GM23338 (cell line): ENCODE measurements at regions not wholly inside any gene's neighbourhood (a gene's known extent, or its start where the extent isn't known, plus 50 kb on each side); places are given as distances from the start of the nearest gene placed in this dataset.

Experiments used
- CREB1 ChIP-seq: fragments of 250-450 bp; sonication (Bioruptor Pico); IDR thresholded peaks from 2 replicates; pipeline ENCODE4 v1.5.0; 2020; ENCODE audit warnings: low read depth, mild to moderate bottlenecking, moderate library complexity
- CTCF ChIP-seq, 2 experiments: fragments of 200-600 bp in 1 of 2; sonication (generic) in 1 of 2; conservative IDR thresholded peaks; 2 replicates each; pipeline versions ENCODE4 v1.5.1 to v1.6.1; 2016 to 2017; ENCODE audit warnings: antibody characterized with exemption in 2 of 2, low read depth in 2 of 2, mild to moderate bottlenecking in 2 of 2, moderate library complexity in 1 of 2
- EZH2 ChIP-seq: fragments of 200-600 bp; sonication (generic); IDR thresholded peaks from one replicate; pipeline ENCODE4 v1.8.0; 2017; ENCODE audit warnings: antibody characterized with exemption, mild to moderate bottlenecking, low read depth; ENCODE audit not compliant: unreplicated experiment
- EZH2phosphoT487 ChIP-seq: fragments of 200-600 bp; sonication (generic); IDR thresholded peaks from one replicate; pipeline ENCODE4 v1.8.1; 2018; ENCODE audit warnings: antibody characterized with exemption; ENCODE audit not compliant: unreplicated experiment
- JUNB ChIP-seq: IDR thresholded peaks from one replicate; pipeline ENCODE4 v1.6.1; 2016; ENCODE audit warnings: antibody characterized with exemption; ENCODE audit not compliant: unreplicated experiment
- POLR2AphosphoS5 ChIP-seq: IDR thresholded peaks from 2 replicates; pipeline ENCODE4 v1.6.1; 2016; ENCODE audit warnings: antibody characterized with exemption, low read depth
- REST ChIP-seq: IDR thresholded peaks from one replicate; pipeline ENCODE4 v1.6.1; 2018; ENCODE audit warnings: antibody characterized with exemption; ENCODE audit not compliant: unreplicated experiment
- ZNF331 ChIP-seq: fragments of 250-450 bp; sonication (Bioruptor Pico); IDR thresholded peaks from 2 replicates; pipeline ENCODE4 v1.5.0; 2020; ENCODE audit warnings: low read depth, mild to moderate bottlenecking, moderate library complexity

GRCh38 chr7:1302936-1303335 is 70.3 kb downstream of the UNCX start:
- TF ChIP-seq POLR2AphosphoS5 (no peak), JUNB (no peak), CTCF (conservative IDR thresholded peaks at IDR 0.05; ENCODE audit: low read depth in 2 of 2) (no peak), REST (no peak), EZH2phosphoT487 (no peak), CREB1 (CRISPR knock-in tag) (no peak), EZH2 (no peak), ZNF331 (CRISPR knock-in tag) (no peak)
